Liver (tissue), 8 donors: ENCODE measurements at regions not wholly inside any gene's neighbourhood (a gene's known extent, or its start where the extent isn't known, plus 50 kb on each side); places are given as distances from the start of the nearest gene placed in this dataset.

ENCODE experiments used
- DNase-seq: peaks from one replicate; pipeline ENCODE4 v3.0.0-alpha.2; 2017; ENCODE audit warnings: low spot score
- H3K27ac ChIP-seq, 2 donors: one replicate each; pipeline ENCODE4 v1.7.0; 2013; ENCODE audit warnings: inconsistent platforms in 2 of 2, low read length in 2 of 2, control low read depth in 1 of 2, low read depth in 1 of 2, mild to moderate bottlenecking in 1 of 2
- H3K27me3 ChIP-seq, 4 donors: one replicate each; pipeline versions ENCODE4 v1.6.1 to v1.7.0; 2013; ENCODE audit warnings: low read length in 3 of 4, inconsistent platforms in 1 of 4, mild to moderate bottlenecking in 1 of 4, moderate library complexity in 1 of 4; ENCODE audit not compliant: control insufficient read depth in 4 of 4, insufficient read depth in 4 of 4
- H3K36me3 ChIP-seq, 4 donors: one replicate each; pipeline versions ENCODE4 v1.6.1 to v1.7.0; 2013; ENCODE audit warnings: low read length in 3 of 4, mild to moderate bottlenecking in 3 of 4, low read depth in 1 of 4, moderate library complexity in 1 of 4; ENCODE audit not compliant: control insufficient read depth in 4 of 4, insufficient read depth in 3 of 4
- H3K4me1 ChIP-seq, 4 donors: one replicate each; pipeline versions ENCODE4 v1.6.1 to v1.7.0; 2013; ENCODE audit warnings: low read length in 3 of 4, mild to moderate bottlenecking in 3 of 4, moderate library complexity in 1 of 4; ENCODE audit not compliant: control insufficient read depth in 4 of 4, insufficient read depth in 4 of 4
- H3K4me3 ChIP-seq, 3 donors: one replicate each; pipeline versions ENCODE4 v1.6.1 to v1.7.0; 2013; ENCODE audit warnings: low read length in 3 of 3, control low read depth in 1 of 3, low read depth in 1 of 3, mild to moderate bottlenecking in 1 of 3
- H3K9ac ChIP-seq, 2 donors: one replicate each; pipeline ENCODE4 v1.7.0; 2013; ENCODE audit warnings: low read length in 2 of 2, mild to moderate bottlenecking in 2 of 2, moderate library complexity in 2 of 2, control low read depth in 1 of 2, low read depth in 1 of 2
- H3K9me3 ChIP-seq, 4 donors: one replicate each; pipeline versions ENCODE4 v1.6.1 to v1.7.0; 2013; ENCODE audit warnings: low read length in 3 of 4; ENCODE audit not compliant: control insufficient read depth in 4 of 4
- ATF3 ChIP-seq: IDR thresholded peaks from 2 replicates; pipeline ENCODE4 v1.6.1; 2016; ENCODE audit warnings: antibody characterized with exemption
- CTCF ChIP-seq: fragments of 150-350 bp; IDR thresholded peaks from 2 replicates; pipeline ENCODE4 v1.5.1; 2017; ENCODE audit warnings: improper control_type of control experiment, low read depth, low read length; ENCODE audit not compliant: missing input control
- EGR1 ChIP-seq, 2 donors: IDR thresholded peaks; 2 replicates each; pipeline ENCODE4 v1.6.1; 2016 to 2018; ENCODE audit warnings: antibody characterized with exemption in 2 of 2, low read depth in 2 of 2
- FOXA1 ChIP-seq: IDR thresholded peaks from 2 replicates; pipeline ENCODE4 v1.6.1; 2016; ENCODE audit warnings: antibody characterized with exemption
- FOXA2 ChIP-seq: IDR thresholded peaks from 2 replicates; pipeline ENCODE4 v1.6.1; 2016; ENCODE audit warnings: antibody characterized with exemption
- GABPA ChIP-seq, 2 donors: IDR thresholded peaks in 1 of 2; conservative IDR thresholded peaks in 1 of 2; 2 replicates each; pipeline ENCODE4 v1.6.1; 2016; ENCODE audit warnings: antibody characterized with exemption in 2 of 2, mild to moderate bottlenecking in 1 of 2, moderate library complexity in 1 of 2
- HNF4A ChIP-seq, 2 donors: conservative IDR thresholded peaks; 2 replicates each; pipeline ENCODE4 v1.6.1; 2016; ENCODE audit warnings: antibody characterized with exemption in 2 of 2, mild to moderate bottlenecking in 2 of 2
- HNF4G ChIP-seq: IDR thresholded peaks from 2 replicates; pipeline ENCODE4 v1.6.1; 2016; ENCODE audit warnings: antibody characterized with exemption
- JUND ChIP-seq, 2 donors: IDR thresholded peaks; 2 replicates each; pipeline ENCODE4 v1.6.1; 2016; ENCODE audit warnings: antibody characterized with exemption in 2 of 2
- MAX ChIP-seq: IDR thresholded peaks from 2 replicates; pipeline ENCODE4 v1.6.1; 2016; ENCODE audit warnings: antibody characterized with exemption
- NR2F2 ChIP-seq: IDR thresholded peaks from 2 replicates; pipeline ENCODE4 v1.6.1; 2016; ENCODE audit warnings: antibody characterized with exemption
- RAD21 ChIP-seq, 2 donors: IDR thresholded peaks; 2 replicates each; pipeline ENCODE4 v1.6.1; 2016; ENCODE audit warnings: antibody characterized with exemption in 2 of 2, mild to moderate bottlenecking in 2 of 2
- REST ChIP-seq: IDR thresholded peaks from 2 replicates; pipeline ENCODE4 v1.6.1; 2016; ENCODE audit warnings: antibody characterized with exemption, mild to moderate bottlenecking
- RXRA ChIP-seq, 2 donors: IDR thresholded peaks; 2 replicates each; pipeline ENCODE4 v1.6.1; 2017 to 2018; ENCODE audit warnings: antibody characterized with exemption in 2 of 2, mild to moderate bottlenecking in 1 of 2
- SP1 ChIP-seq: IDR thresholded peaks from 2 replicates; pipeline ENCODE4 v1.6.1; 2018; ENCODE audit warnings: antibody characterized with exemption, mild to moderate bottlenecking
- TAF1 ChIP-seq: conservative IDR thresholded peaks from 2 replicates; pipeline ENCODE4 v1.6.1; 2016; ENCODE audit warnings: antibody characterized with exemption, mild to moderate bottlenecking
- YY1 ChIP-seq: IDR thresholded peaks from 2 replicates; pipeline ENCODE4 v1.6.1; 2016; ENCODE audit warnings: antibody characterized with exemption, mild to moderate bottlenecking
- ZBTB33 ChIP-seq: IDR thresholded peaks from 2 replicates; pipeline ENCODE4 v1.6.1; 2016; ENCODE audit warnings: antibody characterized with exemption
- WGBS: extraction: QIAGEN DNeasy Blood & Tissue Kit; methylation state at CpG from one replicate; pipeline ENCODE4 v1.1.7; 2013; 5-methylcytosine and 5-hydroxymethylcytosine counted together
- donor health status: healthy.
- donor health status: healthy.
- donor health status: healthy.
- donor health status: healthy.
- donor health status: healthy.

GRCh38 chr5:12102151-12102550 is 197.9 kb upstream of the CTNND2 start:
- Histone ChIP-seq H3K36me3 (no peaks in the 10 kb centered on the region), H3K4me3 (no peak overlapping the region), H3K27me3 (no peaks in the 10 kb centered on the region), H3K4me1 (no peaks in the 10 kb centered on the region), H3K9me3 (no peaks in the 10 kb centered on the region), H3K27ac (no peak overlapping the region), H3K9ac (no peak overlapping the region)
- no peak for DNase-seq
- WGBS = 55% methylated on average over 3 of the region's 3 CpGs
- TF ChIP-seq HNF4G = no peak
- no peak for TF ChIP-seq RXRA (IDR thresholded peaks at IDR 0.05)
- TF ChIP-seq NR2F2 = no peak
- TF ChIP-seq CTCF = no peak
- no peak for TF ChIP-seq TAF1
- no peak for TF ChIP-seq JUND (IDR thresholded peaks at IDR 0.05)
- no peak for TF ChIP-seq FOXA1
- TF ChIP-seq ZBTB33 = no peak
- TF ChIP-seq ATF3 = no peak
- TF ChIP-seq FOXA2 = no peak
- TF ChIP-seq MAX = no peak
- no peak for TF ChIP-seq GABPA (IDR thresholded peaks at IDR 0.05 in 1 of 2, conservative IDR thresholded peaks at IDR 0.05 in 1 of 2)
- TF ChIP-seq HNF4A (conservative IDR thresholded peaks at IDR 0.05) = no peak
- TF ChIP-seq YY1 = no peak
- TF ChIP-seq REST = no peak
- TF ChIP-seq EGR1 (IDR thresholded peaks at IDR 0.05; ENCODE audit: low read depth in 2 of 2) = no peak
- TF ChIP-seq RAD21 (IDR thresholded peaks at IDR 0.05) = no peak
- TF ChIP-seq SP1 = no peak

- Histone ChIP-seq H3K4me3 (no peak overlapping the region), H3K9ac (no peak overlapping the region), H3K27me3 (no peaks in the 10 kb centered on the region), H3K9me3 (no peaks in the 10 kb centered on the region), H3K36me3 (no peaks in the 10 kb centered on the region), H3K27ac (no peak overlapping the region), H3K4me1 (no peaks in the 10 kb centered on the region)
- TF ChIP-seq ZBTB33 (no peak), MAX (no peak), FOXA2 (no peak), EGR1 (IDR thresholded peaks at IDR 0.05; ENCODE audit: low read depth in 2 of 2) (no peak), YY1 (no peak), TAF1 (no peak), SP1 (no peak)
- DNase-seq = no peak
These were observed 196.3 kb upstream of the CTNND2 start for GRCh38 chr5:12100542-12100941.
